ENCODE measurements at regions not wholly inside any gene's neighbourhood (a gene's known extent, or its start where the extent isn't known, plus 50 kb on each side); places are given as distances from the start of the nearest gene placed in this dataset.

GRCh38 chr15:61479613-61480012, 250.5 kb upstream of the RORA start:
- no peak for DNase-seq (ENCODE audit: low spot score)

GRCh38 chr15:61476741-61477140, 247.6 kb upstream of the RORA start:
- no peak for DNase-seq (ENCODE audit: low spot score)

- no peak for DNase-seq (ENCODE audit: low spot score)
Measured at GRCh38 chr15:61474796-61475195, 245.7 kb upstream of the RORA start.

GRCh38 chr15:61467823-61468222, 238.7 kb upstream of the RORA start:
- no peak for DNase-seq (ENCODE audit: low spot score)

- DNase-seq (ENCODE audit: low spot score): no peak
Measured at GRCh38 chr15:61459785-61460707, 230.9 kb upstream of the RORA start.

- no peak for DNase-seq (ENCODE audit: low spot score)
Measured at GRCh38 chr15:61457050-61457733, 228.1 kb upstream of the RORA start.

GRCh38 chr15:61449186-61449702, 220.1 kb upstream of the RORA start:
- no peak for DNase-seq (ENCODE audit: low spot score)

- no peak for DNase-seq (ENCODE audit: low spot score)
Measured at GRCh38 chr15:61447981-61448380, 218.9 kb upstream of the RORA start.

- DNase-seq (ENCODE audit: low spot score): no peak
Measured at GRCh38 chr15:61444585-61444984, 215.5 kb upstream of the RORA start.

- DNase-seq (ENCODE audit: low spot score): no peak
Measured at GRCh38 chr15:61442821-61443220, 213.7 kb upstream of the RORA start.

- no peak for DNase-seq (ENCODE audit: low spot score)
Measured at GRCh38 chr15:61441891-61442290, 212.8 kb upstream of the RORA start.

GRCh38 chr15:61426466-61426865, 197.4 kb upstream of the RORA start:
- DNase-seq (ENCODE audit: low spot score): peak; percentile 22

- DNase-seq (ENCODE audit: low spot score): no peak
Measured at GRCh38 chr15:61425934-61426333, 196.8 kb upstream of the RORA start.

- DNase-seq (ENCODE audit: low spot score): no peak
Measured at GRCh38 chr15:61422773-61423172, 193.7 kb upstream of the RORA start.

GRCh38 chr15:61421938-61422337, 192.8 kb upstream of the RORA start:
- DNase-seq (ENCODE audit: low spot score): no peak

GRCh38 chr15:61421470-61421869, 192.4 kb upstream of the RORA start:
- no peak for DNase-seq (ENCODE audit: low spot score)

GRCh38 chr15:61420546-61420945, 191.4 kb upstream of the RORA start:
- DNase-seq (ENCODE audit: low spot score): no peak

- DNase-seq (ENCODE audit: low spot score): no peak
Measured at GRCh38 chr15:61415617-61416120, 186.6 kb upstream of the RORA start.

- DNase-seq (ENCODE audit: low spot score): no peak
Measured at GRCh38 chr15:61411902-61412510, 182.9 kb upstream of the RORA start.

- DNase-seq (ENCODE audit: low spot score): no peak
Measured at GRCh38 chr15:61410662-61411061, 181.6 kb upstream of the RORA start.

GRCh38 chr15:61404567-61404966, 175.5 kb upstream of the RORA start:
- DNase-seq (ENCODE audit: low spot score): no peak

GRCh38 chr15:61403884-61404283, 174.8 kb upstream of the RORA start:
- no peak for DNase-seq (ENCODE audit: low spot score)
